Motor neuron (in vitro differentiated cells): ENCODE measurements at regions not wholly inside any gene's neighbourhood (a gene's known extent, or its start where the extent isn't known, plus 50 kb on each side); places are given as distances from the start of the nearest gene placed in this dataset.
"Not testable (repeated sequence)": the region's sequence is repeated elsewhere in the genome, so short reads cannot be mapped to it uniquely, and the experiment has no call there.

Source experiments
- ATAC-seq, 8 experiments: fragments of 200-7000 bp; cut with Tn5 transposase; replicated peaks in 6 of 8; 2 replicates each; pipeline ENCODE4 v1.8.0; 2021; ENCODE audit warnings: mild to moderate bottlenecking in 8 of 8, moderate library complexity in 8 of 8
- H3K27ac ChIP-seq, 2 donors: fragments of 250-450 bp; sonication (Bioruptor Pico); 2 replicates each; pipeline ENCODE4 v1.9.0; 2021; ENCODE audit warnings: antibody characterized with exemption in 2 of 2, mild to moderate bottlenecking in 2 of 2, moderate library complexity in 1 of 2
- H3K4me1 ChIP-seq, 2 donors: fragments of 250-450 bp; sonication (Bioruptor Pico); replicated peaks in 1 of 2; 2 replicates each; pipeline ENCODE4 v1.6.1; 2021; ENCODE audit warnings: antibody characterized with exemption in 2 of 2, mild to moderate bottlenecking in 2 of 2, moderate library complexity in 1 of 2
- H3K4me3 ChIP-seq, 5 donors: fragments of 250-450 bp; sonication (Bioruptor Pico); 2 replicates each; pipeline ENCODE4 v1.9.0; 2021; ENCODE audit warnings: antibody characterized with exemption in 5 of 5, mild to moderate bottlenecking in 5 of 5, moderate library complexity in 4 of 5
- WGBS, 10 experiments: fragments of 450-650 bp; shearing (Covaris generic); methylation state at CpG; one replicate each; pipeline ENCODE4 v1.0.0; 2022; 5-methylcytosine and 5-hydroxymethylcytosine counted together
- in situ Hi-C, 9 experiments: fragments of 400-800 bp; cut with MboI; loops; one replicate each; pipeline ENCODE4 v1.15.0; 2021; ENCODE audit warnings: low sequenced_read_pairs in 9 of 9, low pct_unique_long_range_greater_than_20kb in 2 of 9; ENCODE audit not compliant: unreplicated experiment in 9 of 9

GRCh38 chr10:42475168-42476098 is 162.9 kb downstream of the ZNF33B start:
- in situ Hi-C loops, result no loop called here
- Histone ChIP-seq H3K27ac (no peak overlapping the region), H3K4me1 (no peaks in the 10 kb centered on the region), H3K4me3 (peak overlapping the region in 1 of 5 donors; percentile 20)
- WGBS, 10 experiments, result 6 to 80% (median 49%) methylated on average over 1 to 13 of the region's 52 CpGs; no CpG with 5 or more reads in 3 of the 10 experiments
- peak in 4 of 8 experiments; percentile 77 to 85 (median 81) for ATAC-seq

DNA sequence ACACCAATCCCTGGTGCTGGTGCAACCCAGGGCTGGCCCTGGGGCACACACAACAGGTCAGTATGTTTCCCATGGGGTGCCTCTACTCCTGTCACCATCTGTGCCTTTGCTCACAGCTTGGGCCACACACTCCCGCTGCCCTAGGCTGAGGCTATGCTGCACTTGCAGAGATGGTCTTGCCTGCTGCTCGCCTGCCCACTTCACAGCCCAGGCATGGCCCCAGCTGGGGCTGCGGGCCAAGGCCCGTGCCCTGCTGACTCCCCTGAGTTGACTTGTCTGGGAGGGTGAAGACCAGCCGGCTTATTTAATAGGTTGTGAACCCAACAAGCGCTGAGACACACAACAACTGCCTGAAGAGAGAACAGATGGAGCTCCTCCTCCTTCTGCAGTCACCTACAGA is 184.1 kb downstream of the ZNF33B start:
- no peak overlapping the region for H3K4me3 ChIP-seq
- ATAC-seq, result no peak
- in situ Hi-C loops, result no loop called here
- H3K4me1 ChIP-seq, result no peaks in the 10 kb centered on the region
- 0 to 63% methylated on average over 2 to 3 of the region's 6 CpGs; no CpG with 5 or more reads in 8 of the 10 experiments for WGBS, 10 experiments
- H3K27ac ChIP-seq, result no peak overlapping the region

- WGBS, 10 experiments, result 0 to 71% (median 30%) methylated on average over 1 to 5 of the region's 5 CpGs; no CpG with 5 or more reads in 1 of the 10 experiments
- Histone ChIP-seq H3K4me3 (no peak overlapping the region), H3K4me1 (no peaks in the 10 kb centered on the region), H3K27ac (no peak overlapping the region)
- in situ Hi-C loops, result no loop called here
- ATAC-seq, result no peak
Measured at GRCh38 chr10:42431095-42431494, 207.3 kb downstream of the ZNF33B start.

DNA sequence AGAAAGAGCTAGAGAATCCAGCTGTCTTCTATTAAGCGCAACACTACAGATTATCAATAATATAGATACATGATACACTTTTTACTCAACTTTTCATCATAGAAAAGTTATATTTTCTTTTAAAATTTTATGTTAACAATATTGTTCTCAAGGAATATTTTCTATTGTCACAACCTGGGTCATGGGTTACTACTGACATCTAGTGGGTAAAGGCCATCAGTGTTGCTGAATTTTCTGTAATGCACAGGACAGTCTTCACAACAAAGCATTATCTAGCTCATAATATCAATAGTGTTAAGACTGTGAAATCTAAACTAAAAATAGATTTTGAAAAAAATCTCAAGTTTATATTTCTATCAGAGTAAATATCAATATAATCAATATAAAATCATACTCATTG is 209.8 kb downstream of the ZNF33B start:
- Histone ChIP-seq H3K4me1 (no peaks in the 10 kb centered on the region), H3K4me3 (no peak overlapping the region), H3K27ac (no peak overlapping the region)
- 20 to 100% (median 94%) methylated on average over 1 of the region's 1 CpG; no CpG with 5 or more reads in 1 of the 10 experiments for WGBS, 10 experiments
- ATAC-seq, result peak in 2 of 8 experiments; percentile 20 to 39
- in situ Hi-C loops, result no loop called here

- no peak overlapping the region for H3K27ac ChIP-seq
- no peak overlapping the region for H3K4me3 ChIP-seq
- 58 to 97% (median 80%) methylated on average over 2 to 5 of the region's 5 CpGs; no CpG with 5 or more reads in 2 of the 10 experiments for WGBS, 10 experiments
- ATAC-seq, result no peak
- no peaks in the 10 kb centered on the region for H3K4me1 ChIP-seq
- in situ Hi-C loops, result no loop called here
Measured at GRCh38 chr10:42422911-42423310, 215.5 kb downstream of the ZNF33B start.

- H3K4me3 ChIP-seq, result no peak overlapping the region
- in situ Hi-C loops, result no loop called here
- WGBS, 10 experiments, result 0 to 100% (median 16%) methylated on average over 1 to 3 of the region's 3 CpGs
- ATAC-seq, result no peak
- H3K27ac ChIP-seq, result no peak overlapping the region
- H3K4me1 ChIP-seq, result no peaks in the 10 kb centered on the region
Measured at GRCh38 chr10:42421812-42422211, 216.6 kb downstream of the ZNF33B start.

DNA sequence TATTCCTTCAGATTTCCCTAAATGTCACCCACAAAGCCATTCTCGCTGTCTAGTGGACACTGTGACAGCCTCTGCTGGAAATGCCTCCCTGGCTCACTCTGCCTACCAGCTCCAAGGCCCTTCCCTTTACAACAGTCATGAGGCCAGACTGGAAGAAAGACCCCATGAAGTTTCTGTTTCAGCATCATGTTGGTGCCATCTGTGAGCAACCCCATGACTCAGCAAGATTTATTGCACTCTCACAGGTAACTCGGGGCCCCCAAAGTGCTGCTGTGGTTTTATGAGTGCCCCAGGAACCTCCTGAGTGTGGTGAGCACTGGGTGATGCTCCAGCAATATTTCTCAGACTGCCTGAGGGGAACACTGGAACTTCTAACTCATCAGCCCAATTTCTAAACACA is 218.6 kb downstream of the ZNF33B start:
- no peak overlapping the region for H3K27ac ChIP-seq
- WGBS, 10 experiments, result 0 to 20% (median 17%) methylated on average over 1 to 2 of the region's 2 CpGs; no CpG with 5 or more reads in 5 of the 10 experiments
- no peak overlapping the region for H3K4me3 ChIP-seq
- in situ Hi-C loops, result no loop called here
- no peak for ATAC-seq
- no peaks in the 10 kb centered on the region for H3K4me1 ChIP-seq

- ATAC-seq, result no peak
- WGBS, 10 experiments, result 0 to 62% (median 20%) methylated on average over 1 to 7 of the region's 7 CpGs; no CpG with 5 or more reads in 5 of the 10 experiments
- H3K27ac ChIP-seq, result no peak overlapping the region
- H3K4me1 ChIP-seq, result no peaks in the 10 kb centered on the region
- in situ Hi-C loops, result no loop called here
- H3K4me3 ChIP-seq, result no peak overlapping the region
Measured at GRCh38 chr10:42380926-42381547, 257.3 kb downstream of the ZNF33B start.

DNA sequence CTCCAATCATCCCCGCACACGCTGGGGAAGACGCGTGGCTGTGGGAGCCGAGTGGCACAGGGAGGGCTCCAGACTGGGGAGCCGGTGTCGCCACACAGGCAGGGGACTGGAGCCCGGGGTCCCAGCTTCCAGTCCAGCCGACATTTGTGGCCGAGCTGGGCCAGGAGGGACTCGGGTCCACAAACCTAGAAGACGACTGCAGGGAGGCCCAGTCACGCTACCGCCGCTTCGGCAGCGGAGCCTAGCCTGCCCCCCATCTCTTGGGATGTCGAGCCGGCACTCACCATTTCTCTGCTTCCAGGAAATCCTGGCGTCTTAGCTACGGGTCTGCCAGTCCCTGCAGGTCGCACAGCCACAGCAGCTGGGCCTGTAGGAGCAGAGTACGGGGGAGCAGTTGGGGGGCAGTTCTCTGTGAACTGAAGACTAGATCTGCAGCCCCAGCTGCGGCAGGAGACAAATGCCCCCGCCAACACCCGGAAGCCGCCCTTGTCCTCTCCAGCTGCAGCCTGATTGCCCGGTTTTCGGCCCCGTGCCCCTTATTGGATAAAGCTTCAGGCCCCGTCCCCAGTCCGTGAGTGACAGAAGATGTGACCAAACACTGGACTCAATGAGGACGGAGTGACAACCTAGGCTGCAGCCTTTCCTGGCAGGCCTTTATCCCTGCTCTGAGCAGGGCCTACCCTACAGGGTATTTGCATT is 270.7 kb downstream of the ZNF33B start:
- in situ Hi-C loops, result no loop called here

DNA sequence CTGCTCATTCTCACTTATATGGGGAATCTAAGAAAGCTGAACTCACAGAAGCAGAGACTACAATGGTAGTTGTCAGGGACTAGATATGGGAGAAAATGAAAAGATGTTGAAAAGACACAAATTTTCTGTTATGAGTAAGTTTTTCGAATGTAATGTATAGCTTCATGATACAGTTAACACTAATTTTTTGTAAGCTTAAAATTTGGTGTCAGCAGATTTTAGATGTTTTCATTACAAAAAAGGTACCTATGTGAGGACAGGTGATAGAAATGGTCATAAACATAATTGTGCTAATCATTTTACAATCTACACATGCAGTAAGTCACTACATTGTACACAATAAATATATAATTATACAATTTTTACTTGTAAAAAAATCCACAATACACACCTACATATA is 286.6 kb downstream of the ZNF33B start:
- no peak for ATAC-seq
- in situ Hi-C loops, result no loop called here
- Histone ChIP-seq H3K4me1 (no peaks in the 10 kb centered on the region), H3K27ac (no peak overlapping the region), H3K4me3 (no peak overlapping the region)
- WGBS, 10 experiments, result 0 to 25% (median 19%) methylated on average over 1 of the region's 1 CpG; no CpG with 5 or more reads in 6 of the 10 experiments

More for the DNA sequence above, 270.7 kb downstream of the ZNF33B start:
- Histone ChIP-seq H3K4me1 (no peaks in the 10 kb centered on the region), H3K4me3 (peak overlapping the region in 4 of 5 donors; percentile 30 to 82 (median 56)), H3K27ac (peak overlapping the region in 1 of 2 donors; percentile 92)
- peak in 6 of 8 experiments; percentile 18 to 100 (median 99) for ATAC-seq
- 0 to 65% (median 27%) methylated on average over 2 to 6 of the region's 33 CpGs; no CpG with 5 or more reads in 4 of the 10 experiments for WGBS, 10 experiments

DNA sequence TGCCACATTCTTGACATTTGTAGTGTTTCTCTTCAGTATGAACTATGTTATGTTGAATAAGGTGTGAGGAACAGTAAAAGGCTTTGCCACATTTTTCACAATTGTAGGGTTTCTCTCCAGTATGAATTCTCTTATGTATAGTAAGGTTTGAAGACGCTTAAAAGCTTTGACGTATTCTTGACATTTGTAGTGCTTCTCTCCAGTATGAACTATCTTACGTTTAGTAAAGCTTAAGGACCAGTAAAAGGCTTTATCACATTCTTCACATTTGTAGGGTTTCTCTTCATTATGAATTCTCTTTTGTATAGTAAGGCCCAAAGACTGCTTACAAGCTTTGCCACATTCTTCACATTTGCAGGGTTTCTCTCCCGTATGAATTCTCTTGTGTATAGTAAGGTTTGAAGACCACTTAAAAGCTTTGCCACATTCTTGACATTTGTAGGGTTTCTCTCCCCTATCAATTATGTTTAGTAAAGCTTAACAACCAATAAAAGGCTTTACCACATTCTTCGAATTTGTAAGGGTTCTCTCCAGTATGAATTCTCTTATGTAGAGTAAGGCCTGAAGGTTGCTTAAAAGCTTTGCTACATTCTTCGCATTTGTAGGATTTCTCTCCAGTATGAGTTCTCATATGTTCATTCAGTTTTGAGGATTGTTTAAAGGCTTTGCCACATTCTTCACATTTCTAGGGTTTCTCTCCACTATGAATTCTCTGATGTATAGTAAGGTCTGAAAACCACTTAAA is 301.6 kb downstream of the ZNF33B start:
- 30 to 92% (median 58%) methylated on average over 1 to 6 of the region's 6 CpGs; no CpG with 5 or more reads in 1 of the 10 experiments for WGBS, 10 experiments
- H3K4me1 ChIP-seq, H3K27ac ChIP-seq, H3K4me3 ChIP-seq, in situ Hi-C loops, ATAC-seq: not testable (repeated sequence)

- in situ Hi-C loops, H3K4me3 ChIP-seq, ATAC-seq, H3K27ac ChIP-seq, H3K4me1 ChIP-seq: not testable (repeated sequence)
- 0 to 88% (median 42%) methylated on average over 1 to 2 of the region's 2 CpGs; no CpG with 5 or more reads in 2 of the 10 experiments for WGBS, 10 experiments
Measured at GRCh38 chr10:42335653-42336296, 302.6 kb downstream of the ZNF33B start.
